Fibroblast of skin of scalp (primary cell): ENCODE measurements at regions not wholly inside any gene's neighbourhood (a gene's known extent, or its start where the extent isn't known, plus 50 kb on each side); places are given as distances from the start of the nearest gene placed in this dataset.
"Not testable (repeated sequence)": the region's sequence is repeated elsewhere in the genome, so short reads cannot be mapped to it uniquely, and the experiment has no call there.

Source experiments
- DNase-seq: peaks from one replicate; pipeline ENCODE4 v3.0.0-alpha.2; 2013

GRCh38 chr22:35138521-35138920 lies 72.6 kb downstream of the ISX start:
- DNase-seq: no peak

DNA sequence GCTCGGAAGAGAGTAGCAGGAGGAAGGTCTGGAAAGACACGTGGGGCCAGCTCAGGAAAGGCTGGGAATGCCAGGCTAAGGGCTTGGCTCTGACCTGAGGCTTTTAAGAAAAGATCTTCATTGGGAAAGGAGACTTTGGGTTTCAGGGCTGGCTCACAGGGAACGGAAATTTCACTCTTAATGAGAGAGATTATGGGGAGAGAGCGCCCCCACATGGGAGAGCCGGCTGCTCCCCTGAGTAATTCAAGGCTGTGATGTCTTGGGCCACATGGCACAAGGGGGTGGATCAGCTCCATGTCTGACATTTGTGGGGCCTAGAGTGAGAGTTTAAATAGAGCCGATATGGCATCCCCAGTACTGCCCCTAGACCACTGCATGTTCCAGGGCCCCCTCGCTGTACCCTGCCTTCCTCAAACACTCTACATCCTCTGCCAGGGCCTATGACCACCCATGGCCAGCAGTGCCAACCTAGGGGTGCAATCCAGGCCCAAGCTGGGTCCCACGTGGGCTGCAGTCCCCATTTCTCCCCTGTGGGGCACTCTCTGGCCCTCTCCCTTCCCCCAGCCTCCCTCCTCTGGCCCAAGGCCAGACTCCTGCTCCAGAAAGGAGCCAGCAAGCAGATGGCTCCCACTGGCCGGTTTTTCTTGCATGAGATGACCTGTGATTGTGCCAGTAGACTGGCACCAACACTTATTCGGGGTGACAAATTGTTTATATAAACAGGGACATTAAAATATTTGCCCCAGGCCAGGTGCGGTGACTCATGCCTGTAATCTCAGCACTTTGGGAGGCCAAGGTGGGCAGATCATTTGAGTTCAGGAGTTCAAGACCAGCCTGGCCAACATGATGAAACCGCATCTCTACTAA lies 75.2 kb downstream of the ISX start:
- no peak for DNase-seq

DNA sequence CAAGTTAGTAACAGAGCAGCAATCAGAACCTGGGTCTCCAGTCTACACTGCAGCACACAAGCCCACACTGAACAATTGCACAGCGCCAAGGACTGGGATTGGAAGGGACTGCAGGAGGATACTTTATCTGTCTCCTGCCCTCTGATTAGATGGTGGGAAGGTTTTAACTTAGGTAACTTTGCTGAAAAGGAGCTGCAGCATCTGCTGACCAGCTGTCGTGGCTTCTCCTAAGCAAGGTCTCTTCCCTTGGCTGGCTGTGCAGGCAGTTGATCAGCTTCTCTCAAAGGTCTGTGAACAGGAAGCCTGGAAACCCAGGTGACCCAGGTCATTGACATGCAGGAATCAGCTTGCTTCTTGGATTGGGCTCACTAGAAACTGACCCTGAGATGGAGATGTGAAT lies 82.4 kb downstream of the ISX start:
- DNase-seq: no peak

- no peak for DNase-seq
These were observed 83.0 kb downstream of the ISX start for GRCh38 chr22:35148866-35149548.

GRCh38 chr22:35150183-35151107 lies 84.5 kb downstream of the ISX start:
- peak; percentile 45 for DNase-seq

DNA sequence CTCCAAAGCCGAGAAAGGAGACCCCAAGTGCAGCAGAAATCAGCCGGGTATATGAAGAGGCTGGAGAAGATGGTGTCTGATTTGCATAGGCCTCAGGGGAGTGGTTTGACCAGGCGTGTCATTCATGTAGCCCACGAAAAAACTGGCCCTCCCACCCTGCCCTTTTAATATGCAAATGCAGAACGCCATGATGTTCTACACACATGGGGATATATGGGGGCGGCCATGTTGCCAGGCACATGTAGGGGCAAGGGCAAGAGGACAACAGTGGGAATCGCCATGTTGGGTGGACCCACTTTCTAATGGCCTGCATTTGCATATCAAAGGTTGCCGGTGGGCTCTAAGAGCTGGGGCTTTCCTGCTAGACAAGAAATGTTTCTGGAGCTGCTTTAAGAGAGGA lies 86.4 kb downstream of the ISX start:
- DNase-seq: no peak

GRCh38 chr22:35154937-35155387 lies 89.0 kb downstream of the ISX start:
- peak; percentile 43 for DNase-seq

- DNase-seq: no peak
These were observed 89.6 kb downstream of the ISX start for GRCh38 chr22:35155403-35156025.

DNA sequence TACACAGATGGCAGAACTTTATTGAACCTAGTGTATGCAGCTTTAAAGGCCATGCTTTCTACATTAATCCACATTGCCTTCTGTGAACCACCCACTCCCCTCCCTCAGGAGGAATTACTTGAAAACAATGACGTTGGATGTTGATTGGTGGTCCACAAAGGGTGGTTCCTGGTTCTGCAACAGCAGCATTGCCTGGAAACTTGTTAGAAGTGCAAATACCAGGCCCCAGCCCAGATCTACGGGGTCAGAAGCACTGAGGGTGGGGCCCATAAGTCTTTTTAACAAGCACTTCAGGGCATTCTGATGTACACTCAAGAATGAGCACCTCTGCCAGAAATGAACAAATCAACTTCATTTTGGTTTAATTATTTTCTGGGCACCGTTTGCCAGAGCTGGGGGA lies 91.0 kb downstream of the ISX start:
- DNase-seq: no peak

DNA sequence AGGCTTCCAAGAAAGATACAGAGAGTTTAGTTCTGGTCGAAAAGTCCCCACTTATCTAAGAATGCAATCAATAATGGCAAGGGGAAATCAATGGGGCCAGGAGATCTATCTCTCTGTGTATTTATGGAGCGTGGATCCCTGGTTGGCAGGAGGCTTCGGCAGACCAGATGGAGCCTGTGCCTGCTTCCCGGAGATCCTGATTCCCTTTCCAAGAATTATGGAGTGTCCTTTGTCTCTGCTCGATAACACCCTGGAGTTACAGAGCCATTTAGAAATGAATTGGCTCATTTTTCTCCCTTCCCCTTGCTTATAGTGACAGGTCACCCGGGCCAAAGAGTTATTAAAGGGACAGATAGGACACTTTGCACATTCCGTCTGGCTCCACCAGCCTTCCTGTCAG lies 92.4 kb downstream of the ISX start:
- DNase-seq: no peak

GRCh38 chr22:35159343-35159742 lies 93.4 kb downstream of the ISX start:
- DNase-seq: no peak

GRCh38 chr22:35160268-35160667 lies 94.3 kb downstream of the ISX start:
- DNase-seq: no peak

GRCh38 chr22:35165896-35166295 lies 91.4 kb upstream of the HMGXB4 start:
- not testable (repeated sequence) for DNase-seq

DNA sequence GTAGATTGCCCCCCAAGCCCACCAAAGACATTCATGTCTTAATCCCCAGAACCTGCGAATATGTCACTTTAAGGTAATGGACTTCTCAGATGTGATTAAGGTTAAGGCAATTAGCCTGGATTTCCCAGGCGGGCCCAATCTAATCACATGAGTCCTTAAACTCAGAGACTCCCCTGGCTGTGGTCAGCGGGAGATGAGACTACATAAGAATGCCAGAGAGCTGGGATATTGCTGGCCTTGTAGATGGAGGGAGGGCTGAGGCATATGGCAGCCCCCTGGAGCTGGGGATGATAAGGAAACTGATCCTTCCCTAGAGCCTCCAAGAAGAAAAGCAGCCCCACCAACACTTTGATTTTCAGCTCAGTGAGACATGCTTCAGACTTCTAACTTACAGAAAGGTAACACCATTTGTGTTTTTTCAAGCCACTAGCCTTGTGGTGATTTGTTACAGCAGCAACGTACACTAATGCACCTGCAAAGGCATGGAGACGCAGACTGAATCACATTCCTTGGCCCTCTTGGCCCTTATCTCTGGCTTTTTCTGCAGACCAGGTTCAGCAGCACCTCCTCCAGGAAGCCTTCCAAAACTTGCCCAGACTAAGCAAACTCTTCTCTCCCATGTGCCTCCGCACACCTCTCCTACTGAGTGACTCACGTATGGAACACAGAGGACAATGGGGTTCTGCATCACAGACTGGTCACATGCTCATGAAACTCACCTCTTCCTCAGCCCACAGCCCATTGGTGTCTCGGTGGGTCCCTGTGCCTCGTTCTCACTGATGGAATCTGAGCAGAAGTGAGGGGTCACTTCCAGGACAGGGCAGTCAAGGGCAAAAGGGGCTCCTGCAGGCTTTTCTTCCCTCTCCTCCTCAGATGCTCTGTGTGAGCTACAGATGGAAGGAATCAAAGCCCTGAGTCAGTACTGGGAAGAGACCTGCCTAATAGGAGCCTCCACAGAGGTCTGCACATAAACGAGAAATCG lies 86.3 kb upstream of the HMGXB4 start:
- DNase-seq: no peak

DNA sequence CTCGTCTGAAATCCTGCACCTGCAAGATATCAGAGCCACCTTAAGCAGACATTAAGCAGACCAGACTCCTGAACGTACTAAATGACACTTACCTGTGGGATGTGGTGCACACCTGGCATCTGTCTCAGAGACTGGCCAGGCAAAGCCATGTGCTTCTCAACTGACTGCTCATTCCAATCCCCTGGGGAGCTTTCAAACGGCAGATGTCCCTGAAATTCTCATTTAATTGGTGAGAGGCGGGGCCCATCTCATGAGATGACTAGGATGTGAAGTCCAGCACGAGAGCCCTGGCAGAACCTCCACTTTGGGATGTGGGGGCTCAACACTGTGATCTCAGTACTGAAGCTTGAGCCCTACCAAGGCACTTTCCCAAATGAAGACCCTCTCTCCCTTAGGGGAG lies 84.9 kb upstream of the HMGXB4 start:
- DNase-seq: no peak

- no peak for DNase-seq
These were observed 83.6 kb upstream of the HMGXB4 start for GRCh38 chr22:35173655-35174054.

GRCh38 chr22:35174401-35175038 lies 82.8 kb upstream of the HMGXB4 start:
- no peak for DNase-seq

- no peak for DNase-seq
These were observed 81.9 kb upstream of the HMGXB4 start for GRCh38 chr22:35175392-35175791.

- DNase-seq: no peak
These were observed 79.5 kb upstream of the HMGXB4 start for GRCh38 chr22:35177811-35178210.

GRCh38 chr22:35178446-35178845 lies 78.8 kb upstream of the HMGXB4 start:
- no peak for DNase-seq

DNA sequence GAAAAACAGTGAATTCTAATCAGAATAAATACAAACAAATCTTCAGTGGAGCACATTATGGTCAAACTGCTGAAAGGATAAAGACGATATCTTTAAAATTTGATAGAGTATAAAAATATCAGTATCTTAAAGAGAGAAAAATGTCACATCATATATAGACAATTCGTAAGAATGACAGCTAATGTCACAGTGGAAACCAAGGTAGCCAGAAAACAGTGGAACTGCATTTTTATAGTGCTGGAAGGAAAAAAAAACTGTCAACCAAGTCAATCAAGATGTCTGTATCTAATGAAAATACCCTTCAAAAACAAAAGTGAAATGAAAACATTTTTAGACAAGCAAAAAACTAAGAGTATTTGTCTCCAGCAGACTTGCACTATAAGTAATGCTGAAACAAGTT lies 73.4 kb upstream of the HMGXB4 start:
- no peak for DNase-seq
